NCI-H1092 (cell line): ENCODE measurements at regions not wholly inside any gene's neighbourhood (a gene's known extent, or its start where the extent isn't known, plus 50 kb on each side); places are given as distances from the start of the nearest gene placed in this dataset.

Source experiments
- DNase-seq: peaks from one replicate; lab custom pipeline; 2025; lab: John Stamatoyannopoulos, UW

DNA sequence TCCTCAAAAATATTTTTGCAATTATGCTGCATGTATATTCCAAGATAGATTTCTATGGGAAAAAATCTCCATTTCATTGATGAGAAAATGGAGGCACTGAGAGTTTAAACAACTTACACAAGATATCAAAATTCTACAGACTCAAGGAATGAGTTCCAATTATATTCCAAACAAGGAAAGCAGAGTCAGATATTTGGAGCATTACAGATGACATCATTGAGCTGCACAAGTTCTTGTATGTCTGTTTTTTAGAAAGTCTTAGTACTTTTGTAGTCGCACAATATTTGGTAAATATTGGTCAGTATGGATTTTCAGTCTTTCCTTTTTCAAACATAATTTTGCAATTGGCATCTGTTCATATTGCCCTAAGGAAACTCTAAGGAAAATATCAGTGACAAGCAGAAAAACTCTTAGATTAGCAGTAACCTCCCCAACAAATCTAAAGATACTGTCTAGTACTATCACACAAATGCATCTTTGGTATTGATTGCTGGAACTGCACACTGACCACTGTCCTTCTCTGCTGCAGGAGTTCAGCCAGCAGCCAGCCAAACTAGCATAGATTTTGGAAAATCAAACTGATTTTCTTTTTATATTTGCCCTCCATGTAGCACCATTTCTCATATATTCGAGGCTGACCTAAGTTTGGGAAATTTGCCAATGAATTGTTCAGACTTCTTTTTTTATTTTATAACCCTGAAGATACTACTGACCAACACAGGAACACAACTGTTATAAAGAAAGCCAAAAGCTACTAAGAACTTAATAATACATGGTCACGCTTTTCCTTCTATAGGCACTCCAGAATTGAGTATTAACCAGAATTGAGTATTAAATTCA, 51.7 kb upstream of the TBX18 start:
- DNase-seq = no peak
